NOMO-1 (cell line): ENCODE measurements at regions not wholly inside any gene's neighbourhood (a gene's known extent, or its start where the extent isn't known, plus 50 kb on each side); places are given as distances from the start of the nearest gene placed in this dataset.

Source experiments
- DNase-seq, 2 experiments: peaks; one replicate each; lab custom pipeline; 2025; ENCODE audit not compliant: unreplicated experiment in 2 of 2; lab: John Stamatoyannopoulos, UW

- no peak for DNase-seq
Measured at GRCh38 chr10:109529258-109529657, 394.1 kb downstream of the XPNPEP1 start.

GRCh38 chr10:109517748-109518147 lies 405.6 kb downstream of the XPNPEP1 start:
- DNase-seq, result no peak

- DNase-seq, result no peak
Measured at GRCh38 chr10:109504401-109504800, 418.9 kb downstream of the XPNPEP1 start.

- no peak for DNase-seq
Measured at GRCh38 chr10:109487691-109488090, 435.6 kb downstream of the XPNPEP1 start.

GRCh38 chr10:109480836-109481235 lies 442.5 kb downstream of the XPNPEP1 start:
- no peak for DNase-seq

GRCh38 chr10:109475711-109476421 lies 447.4 kb downstream of the XPNPEP1 start:
- no peak for DNase-seq

GRCh38 chr10:109474812-109475211 lies 448.5 kb downstream of the XPNPEP1 start:
- no peak for DNase-seq

- no peak for DNase-seq
Measured at GRCh38 chr10:109474261-109474660, 449.1 kb downstream of the XPNPEP1 start.

- DNase-seq, result no peak
Measured at GRCh38 chr10:109467551-109467950, 455.8 kb downstream of the XPNPEP1 start.

GRCh38 chr10:109464949-109465348 lies 458.4 kb downstream of the XPNPEP1 start:
- DNase-seq, result no peak

GRCh38 chr10:109457302-109457638 lies 466.0 kb downstream of the XPNPEP1 start:
- no peak for DNase-seq

GRCh38 chr10:109456566-109457301 lies 466.6 kb downstream of the XPNPEP1 start:
- DNase-seq, result no peak

- no peak for DNase-seq
Measured at GRCh38 chr10:109454691-109455090, 468.6 kb downstream of the XPNPEP1 start.

- DNase-seq, result no peak
Measured at GRCh38 chr10:109451879-109452278, 471.4 kb downstream of the XPNPEP1 start.

GRCh38 chr10:109450702-109451101 lies 472.6 kb downstream of the XPNPEP1 start:
- DNase-seq, result no peak

GRCh38 chr10:109433434-109433833 lies 489.9 kb downstream of the XPNPEP1 start:
- no peak for DNase-seq

GRCh38 chr10:109432281-109432680 lies 491.0 kb downstream of the XPNPEP1 start:
- DNase-seq, result no peak

GRCh38 chr10:109430799-109431198 lies 492.5 kb downstream of the XPNPEP1 start:
- no peak for DNase-seq

- DNase-seq, result no peak
Measured at GRCh38 chr10:109430043-109430760, 493.1 kb downstream of the XPNPEP1 start.

- DNase-seq, result no peak
Measured at GRCh38 chr10:109428775-109429491, 494.4 kb downstream of the XPNPEP1 start.

GRCh38 chr10:109427411-109427810 lies 495.9 kb downstream of the XPNPEP1 start:
- DNase-seq, result no peak
